ENCODE measurements at regions not wholly inside any gene's neighbourhood (a gene's known extent, or its start where the extent isn't known, plus 50 kb on each side); places are given as distances from the start of the nearest gene placed in this dataset.

DNA sequence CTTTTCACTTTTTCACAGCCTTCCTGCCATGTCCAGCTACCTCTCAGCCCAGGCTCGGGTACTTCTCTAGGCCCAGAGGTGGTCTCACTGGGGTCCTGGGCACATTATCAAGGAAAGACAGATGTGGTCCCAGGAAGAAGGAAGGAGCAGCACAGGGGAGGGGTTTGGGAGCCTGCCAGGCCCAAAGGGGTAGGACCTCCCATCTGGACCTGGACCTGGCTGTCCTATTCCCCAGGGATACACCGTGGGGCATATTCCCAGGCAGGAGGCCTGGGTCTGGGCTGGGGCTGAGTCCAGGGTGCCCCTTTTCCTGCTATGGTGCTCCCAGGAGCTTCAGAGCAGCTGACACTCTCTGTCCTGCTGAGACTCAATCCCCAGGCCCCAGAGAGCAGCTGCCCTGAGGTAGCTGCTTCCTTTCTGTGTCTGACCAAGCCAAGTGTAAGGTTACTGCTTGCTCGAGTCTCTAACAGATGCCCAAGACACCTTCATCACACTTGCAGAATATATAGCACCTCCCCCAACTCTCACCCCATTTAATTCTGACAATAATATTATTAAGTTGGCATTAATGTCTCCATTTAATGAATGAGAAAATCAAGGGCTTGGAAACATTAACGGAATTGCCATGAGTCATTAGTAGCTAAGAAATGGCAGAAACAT is 232.0 kb downstream of the BUD13 start:
- DNase-seq (ENCODE audit: low read depth), result no peak

DNA sequence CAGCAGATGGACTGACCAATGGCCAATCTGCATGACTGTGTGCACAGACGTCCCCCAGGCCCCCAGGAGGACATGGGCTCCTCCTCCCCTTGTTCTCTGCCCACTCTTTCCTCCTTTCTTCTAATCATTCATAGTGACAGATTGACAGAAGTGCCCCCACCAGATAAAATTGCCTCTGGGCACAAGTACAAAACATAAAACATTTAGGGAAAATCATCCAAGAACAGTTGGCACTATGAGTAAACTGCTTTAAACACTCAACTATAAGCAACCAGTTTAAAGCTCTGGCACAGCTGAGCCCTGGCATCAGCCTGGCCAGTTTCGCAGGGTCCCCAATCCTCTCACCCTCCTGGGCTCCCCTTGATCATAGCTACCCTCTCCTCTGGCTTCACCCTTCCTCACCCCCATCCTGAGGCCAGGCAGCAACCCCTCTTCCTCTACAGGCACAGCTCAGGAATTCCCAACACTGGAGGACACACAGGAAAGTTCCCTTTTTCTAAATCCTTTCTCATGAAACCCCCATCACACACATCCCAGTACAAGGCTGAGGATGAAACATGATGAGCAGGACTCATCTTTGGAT is 232.9 kb downstream of the BUD13 start:
- no peak for DNase-seq (ENCODE audit: low read depth)
- H3K4me3 ChIP-seq (ENCODE audit: low read depth, low read length), result no peak overlapping the region

More for the DNA sequence above, 232.0 kb downstream of the BUD13 start:
- no peak overlapping the region for H3K4me3 ChIP-seq (ENCODE audit: low read depth, low read length)

DNA sequence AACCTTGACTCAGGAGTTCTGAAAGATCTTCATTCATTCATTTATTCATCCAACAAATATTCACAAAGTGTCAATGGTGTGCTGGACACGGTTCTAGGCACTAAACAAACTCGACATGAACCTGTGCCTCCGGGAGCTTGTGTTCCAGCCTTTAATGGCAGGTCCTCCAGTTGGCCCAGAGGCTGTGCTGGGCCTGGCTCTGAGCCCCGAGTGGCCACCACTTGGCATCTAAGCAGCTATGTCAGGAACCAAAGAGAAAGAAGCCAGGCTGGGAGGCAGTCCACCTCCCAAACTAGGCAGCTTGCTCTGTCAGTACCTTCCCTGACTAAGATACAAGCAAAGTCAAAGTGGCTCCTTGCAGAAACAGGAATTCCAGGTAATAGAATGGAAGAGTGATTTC is 233.6 kb downstream of the BUD13 start:
- DNase-seq (ENCODE audit: low read depth), result no peak
- H3K4me3 ChIP-seq (ENCODE audit: low read depth, low read length), result no peak overlapping the region

DNA sequence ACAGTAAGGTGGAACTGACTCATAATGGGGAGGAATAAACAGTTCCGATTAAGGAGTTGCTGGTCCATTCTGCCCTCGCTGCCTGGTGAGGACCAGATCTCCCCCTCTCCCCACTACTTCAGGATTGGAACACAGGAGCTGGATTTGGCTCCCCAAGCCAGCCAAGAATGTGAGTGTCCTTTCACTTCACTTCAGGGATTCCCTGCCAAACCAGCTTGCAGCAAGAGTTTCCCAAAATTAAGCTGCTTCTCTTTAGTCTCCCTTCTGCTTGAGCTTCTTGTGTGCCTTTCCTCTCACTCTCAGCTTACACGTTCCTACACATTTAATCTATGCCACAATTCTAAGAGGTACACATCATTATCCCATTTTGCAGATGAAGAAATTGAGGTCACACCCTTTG is 234.1 kb downstream of the BUD13 start:
- H3K4me3 ChIP-seq (ENCODE audit: low read depth, low read length), result no peak overlapping the region
- DNase-seq (ENCODE audit: low read depth), result no peak

DNA sequence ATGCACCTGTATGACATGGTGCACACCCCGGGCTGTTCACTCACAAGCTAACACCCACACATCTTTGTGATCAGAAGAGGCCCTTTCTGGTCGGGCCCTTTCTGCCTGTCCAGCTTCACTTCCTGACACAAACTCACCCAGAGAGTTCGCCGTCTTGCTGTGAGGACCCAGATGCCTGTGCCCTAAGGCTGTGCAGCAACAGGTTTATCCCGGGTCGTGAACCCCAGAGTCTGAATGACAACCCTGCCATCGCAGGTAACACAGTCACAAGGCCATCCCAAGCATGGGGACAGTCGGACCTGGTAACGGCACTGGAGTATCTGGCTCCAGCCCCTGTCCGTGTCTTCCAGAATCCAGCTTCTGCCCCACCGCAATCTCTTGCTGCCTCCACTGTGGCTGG is 235.1 kb downstream of the BUD13 start:
- no peak for DNase-seq (ENCODE audit: low read depth)
- H3K4me3 ChIP-seq (ENCODE audit: low read depth, low read length), result no peak overlapping the region

DNA sequence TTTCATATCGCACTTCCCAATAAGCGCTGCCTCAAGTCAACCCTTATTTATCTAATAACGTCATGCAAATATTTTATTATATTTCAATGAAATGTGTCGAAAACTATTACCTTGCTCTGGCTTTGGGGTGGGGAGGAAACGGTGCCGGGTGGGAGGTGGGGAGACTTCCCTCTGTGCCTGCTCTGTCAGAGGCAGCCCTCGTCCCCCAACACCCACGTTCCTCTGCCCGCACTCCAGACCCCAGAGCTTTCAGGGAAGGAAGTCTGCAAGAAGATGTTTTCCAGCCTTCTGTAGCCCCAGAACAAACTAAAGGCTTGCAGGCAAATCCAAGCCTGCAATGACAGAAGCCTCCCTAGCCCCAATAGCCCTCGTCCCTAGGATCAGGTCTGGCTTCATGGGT is 235.7 kb downstream of the BUD13 start:
- no peak overlapping the region for H3K4me3 ChIP-seq (ENCODE audit: low read depth, low read length)
- DNase-seq (ENCODE audit: low read depth), result no peak

DNA sequence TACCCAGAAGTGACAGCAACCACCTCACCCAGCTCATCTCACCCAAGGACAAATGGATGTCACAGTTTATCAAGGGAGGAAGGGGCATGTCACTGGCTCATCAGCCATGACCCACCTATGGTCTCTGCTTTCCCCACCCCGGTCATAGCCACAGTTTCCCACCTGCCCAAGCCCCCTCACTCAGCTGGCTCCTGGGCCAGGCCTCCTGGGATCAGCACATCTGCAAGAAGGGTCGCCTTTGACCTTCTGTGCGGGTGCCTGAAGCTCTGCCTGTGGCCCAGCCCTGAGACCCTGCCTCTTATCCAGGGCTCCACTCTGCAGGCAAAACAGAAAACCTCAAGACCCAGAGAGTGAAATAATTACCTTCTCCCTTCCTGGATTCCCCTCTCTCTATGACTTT is 236.4 kb downstream of the BUD13 start:
- no peak overlapping the region for H3K4me3 ChIP-seq (ENCODE audit: low read depth, low read length)
- DNase-seq (ENCODE audit: low read depth), result no peak

DNA sequence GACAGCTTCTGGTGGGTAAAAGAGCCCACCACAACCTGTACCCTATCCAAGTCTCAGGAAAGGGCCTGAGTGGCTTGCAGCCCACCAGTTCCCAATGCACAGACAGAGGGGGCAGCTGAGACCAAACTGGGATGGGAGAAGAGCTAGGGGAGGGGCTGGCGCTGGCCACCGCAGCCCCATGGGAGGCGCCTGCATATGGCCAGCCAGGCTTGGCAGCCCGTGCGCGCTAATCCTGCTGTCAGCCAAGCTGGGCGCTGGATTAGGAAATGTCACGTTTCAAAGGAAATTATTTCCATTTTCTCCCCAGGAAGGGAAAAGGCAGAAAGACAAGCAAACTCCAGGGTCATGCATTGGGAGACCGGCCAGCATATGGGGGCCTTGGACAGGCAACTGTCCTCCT is 236.8 kb downstream of the BUD13 start:
- DNase-seq (ENCODE audit: low read depth), result no peak
- H3K4me3 ChIP-seq (ENCODE audit: low read depth, low read length), result no peak overlapping the region

DNA sequence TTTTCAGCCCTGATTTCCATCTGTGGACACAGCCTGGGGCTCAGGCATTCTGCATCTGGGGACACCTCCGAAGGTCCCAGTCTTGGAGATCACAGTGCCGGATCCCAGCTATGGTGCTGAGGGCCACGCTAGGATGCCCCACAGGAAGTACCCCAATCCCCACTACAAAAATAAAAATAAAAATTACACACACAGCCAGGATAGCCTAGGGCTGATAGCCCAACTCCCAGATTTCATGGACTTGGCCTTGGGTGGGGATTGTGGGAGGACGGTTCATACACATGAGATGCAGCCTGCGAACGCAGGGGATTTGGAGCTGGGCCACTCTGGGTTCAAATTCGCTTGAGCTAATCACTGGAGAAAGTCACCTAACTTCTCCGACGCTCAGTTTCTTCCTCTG is 237.7 kb downstream of the BUD13 start:
- no peak overlapping the region for H3K4me3 ChIP-seq (ENCODE audit: low read depth, low read length)
- DNase-seq (ENCODE audit: low read depth), result no peak

DNA sequence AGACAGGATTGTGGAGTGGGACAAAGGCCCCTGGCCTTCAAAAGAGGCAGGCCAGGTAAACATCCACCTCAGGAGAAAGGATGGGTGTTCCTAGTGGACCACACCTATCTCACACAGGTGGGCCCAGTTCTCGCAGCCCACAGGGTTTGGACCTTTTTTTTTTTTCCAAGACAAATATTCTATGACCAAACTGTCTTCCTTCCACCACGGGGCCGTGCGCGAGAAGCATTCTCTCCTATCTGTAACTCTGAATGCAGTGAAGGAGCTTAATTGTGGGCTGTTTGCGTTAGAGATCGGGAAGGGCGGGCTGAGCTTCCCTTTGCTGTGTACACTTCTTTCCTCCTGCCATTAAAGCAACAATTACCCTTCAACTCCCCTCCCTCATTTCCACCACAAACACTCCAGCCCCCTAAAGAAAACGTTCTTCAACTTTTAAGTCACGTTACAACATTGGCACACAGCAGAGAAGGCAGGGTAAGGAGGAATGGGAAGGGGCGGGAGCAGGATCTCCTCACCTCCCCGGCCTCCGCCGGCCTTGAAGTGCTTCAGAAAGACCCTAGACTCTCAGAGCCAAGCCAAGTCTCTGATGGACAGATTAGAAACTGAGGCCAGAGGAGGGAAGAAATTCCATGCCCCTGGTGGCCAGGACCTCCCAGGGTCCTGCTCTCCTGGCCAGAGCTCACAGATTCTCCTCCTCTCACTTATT is 238.4 kb downstream of the BUD13 start:
- no peak for DNase-seq (ENCODE audit: low read depth)

DNA sequence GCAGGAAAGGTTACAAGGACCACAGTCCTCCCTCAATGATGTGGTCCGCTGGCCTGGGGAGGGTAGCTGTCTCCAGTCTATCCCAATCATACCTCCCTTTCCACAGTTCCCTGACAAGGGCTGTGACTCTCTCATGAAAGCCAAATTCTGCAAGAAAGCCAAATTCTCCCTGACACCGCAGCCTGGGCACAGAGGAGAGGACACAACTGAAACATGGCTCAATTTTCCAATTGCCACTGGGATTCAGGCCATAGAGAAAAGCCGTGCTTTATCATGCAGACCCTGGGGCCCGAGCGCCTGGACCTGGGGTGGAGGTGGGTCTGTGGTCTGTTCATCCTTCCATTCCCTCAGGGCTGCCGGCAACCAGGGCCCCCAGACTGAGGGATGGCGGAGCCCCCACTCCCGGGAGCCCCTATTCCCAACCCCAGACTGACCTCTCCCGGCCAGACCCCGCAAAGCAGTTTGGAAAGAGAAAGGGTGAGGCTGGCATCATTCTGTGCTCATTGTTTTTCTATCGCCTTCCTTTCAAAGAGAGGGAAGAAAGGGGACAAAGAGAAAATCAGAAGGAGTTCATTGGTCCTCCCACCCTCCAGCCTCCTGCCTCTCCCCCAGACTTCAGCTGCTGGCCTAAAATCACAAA is 239.5 kb downstream of the BUD13 start:
- no peak for DNase-seq (ENCODE audit: low read depth)
- H3K4me3 ChIP-seq (ENCODE audit: low read depth, low read length), result no peak overlapping the region

More for the DNA sequence above, 238.4 kb downstream of the BUD13 start:
- H3K4me3 ChIP-seq (ENCODE audit: low read depth, low read length), result no peak overlapping the region

DNA sequence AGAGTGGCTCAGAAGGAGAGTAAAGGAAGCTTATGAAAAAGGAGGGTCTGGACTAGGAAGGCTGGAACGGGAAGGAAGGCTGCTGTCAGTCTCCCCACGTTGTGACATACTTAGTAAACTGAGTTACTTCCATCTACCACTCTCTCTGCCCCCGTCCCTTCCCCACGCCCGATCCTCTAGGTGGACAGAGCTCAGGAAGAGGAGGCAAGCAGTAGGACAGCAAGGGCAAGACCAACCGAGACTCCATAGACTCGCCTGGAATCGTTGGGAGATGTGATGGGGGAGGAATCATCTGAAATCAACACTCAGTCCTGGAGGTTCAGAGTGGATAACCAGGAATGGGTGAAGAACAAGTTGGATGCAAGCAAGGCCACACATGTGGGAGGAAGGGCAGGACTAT is 240.7 kb downstream of the BUD13 start:
- no peak for DNase-seq (ENCODE audit: low read depth)
- no peak overlapping the region for H3K4me3 ChIP-seq (ENCODE audit: low read depth, low read length)

DNA sequence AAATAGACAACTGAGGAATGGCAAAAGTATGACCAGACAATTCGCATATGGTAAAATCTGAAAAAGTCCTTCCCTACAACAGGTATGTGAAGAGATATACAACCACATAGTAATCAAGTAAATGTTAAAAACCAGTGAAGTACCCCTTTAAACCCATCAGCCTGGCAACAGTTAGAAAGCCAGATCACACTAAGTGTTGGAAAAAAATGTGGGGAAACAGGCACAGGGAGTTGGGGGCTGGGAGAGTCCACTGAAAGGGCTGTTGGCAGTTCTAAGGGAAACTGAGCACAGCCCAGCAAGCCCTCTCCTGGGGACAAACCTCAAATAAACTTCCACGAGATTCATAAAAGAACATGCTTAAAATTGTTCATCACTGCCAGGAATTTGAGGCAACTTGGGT is 242.1 kb downstream of the BUD13 start:
- no peak for DNase-seq (ENCODE audit: low read depth)
- no peak overlapping the region for H3K4me3 ChIP-seq (ENCODE audit: low read depth, low read length)

DNA sequence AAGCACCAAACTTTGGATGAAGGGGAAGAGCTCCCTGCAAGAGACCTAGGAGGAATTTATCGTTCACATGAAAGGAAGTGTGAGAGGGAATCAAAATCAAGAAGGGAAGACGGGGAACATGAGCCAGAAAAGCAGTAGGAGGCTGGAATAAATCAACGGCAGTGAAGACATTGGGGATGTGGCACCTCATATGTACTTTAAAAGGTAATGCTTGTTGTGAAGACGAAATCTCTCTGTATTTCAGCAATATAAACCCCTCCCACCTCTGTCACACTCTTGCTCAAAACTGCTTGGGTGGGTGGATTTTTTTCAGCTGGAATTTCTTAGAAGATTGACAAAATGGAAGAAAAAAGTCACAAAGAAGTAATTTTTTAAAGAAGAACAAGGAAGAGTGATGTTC is 243.5 kb downstream of the BUD13 start:
- no peak for DNase-seq (ENCODE audit: low read depth)
- H3K4me3 ChIP-seq (ENCODE audit: low read depth, low read length), result no peak overlapping the region

DNA sequence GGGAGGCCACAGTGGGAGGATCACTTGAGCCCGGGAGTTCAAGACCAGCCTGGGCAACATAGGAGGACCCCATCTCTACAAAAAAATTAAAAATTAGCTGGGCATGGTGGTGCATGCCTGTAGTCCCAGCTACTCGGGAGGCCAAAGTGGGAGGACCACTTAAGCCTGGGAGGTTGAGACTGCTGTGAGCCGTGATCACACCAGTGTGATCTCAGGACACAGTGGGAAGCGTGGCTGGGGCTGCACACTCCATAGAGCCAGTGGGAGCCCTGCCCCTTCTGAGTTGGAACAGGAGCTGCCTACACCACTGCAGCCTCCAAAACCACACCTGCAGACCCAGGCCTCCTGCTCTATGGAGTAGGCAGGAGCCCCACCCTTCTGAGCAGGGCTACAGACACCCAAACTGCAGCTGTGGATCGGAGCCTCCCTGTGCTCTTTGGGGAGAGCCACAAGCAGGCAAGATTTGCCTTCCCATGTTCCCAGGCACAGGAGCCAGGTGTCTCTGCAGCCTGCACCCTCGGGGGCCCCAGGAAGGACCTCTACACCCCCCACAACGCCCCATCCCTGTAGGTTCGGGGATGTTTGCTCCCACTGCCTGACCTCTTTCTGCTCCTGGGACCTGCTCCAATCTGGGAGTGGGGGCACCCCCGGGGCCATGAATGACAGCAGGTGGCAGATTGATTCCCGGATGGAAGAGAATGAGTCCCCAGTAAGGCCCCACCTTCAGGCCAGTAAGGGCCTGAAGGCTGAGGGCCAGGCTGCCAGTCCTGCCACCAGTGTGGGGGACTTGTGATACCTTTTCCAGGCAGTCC is 245.4 kb downstream of the BUD13 start:
- DNase-seq (ENCODE audit: low read depth), result no peak
- H3K4me3 ChIP-seq (ENCODE audit: low read depth, low read length), result no peak overlapping the region

DNA sequence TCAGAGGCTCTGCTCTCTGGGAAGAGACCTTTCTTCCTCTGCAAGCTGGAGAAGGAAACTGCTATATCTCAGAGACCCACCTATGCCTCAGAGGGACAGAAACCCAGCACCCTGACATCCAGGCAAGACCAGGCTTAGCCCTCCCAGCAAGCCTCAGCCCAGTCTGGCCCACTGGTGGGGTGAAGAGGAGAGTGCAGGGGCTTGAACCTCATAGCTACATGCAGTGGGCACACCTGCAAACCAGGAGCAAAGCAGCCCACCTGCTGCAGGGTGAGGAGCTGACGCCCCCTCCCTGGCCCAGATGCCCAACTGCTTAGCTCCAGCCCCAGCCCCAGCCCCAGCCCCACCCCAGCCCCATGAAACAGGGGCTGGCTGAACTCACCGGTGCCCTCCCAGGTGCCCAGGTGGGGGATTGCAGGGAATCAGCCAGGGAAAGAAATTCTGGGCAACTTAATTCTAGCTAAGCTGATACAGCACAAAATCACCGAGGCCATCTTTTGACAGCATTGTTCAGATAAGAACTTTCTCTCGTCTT is 246.8 kb downstream of the BUD13 start:
- no peak overlapping the region for H3K4me3 ChIP-seq (ENCODE audit: low read depth, low read length)
- no peak for DNase-seq (ENCODE audit: low read depth)

DNA sequence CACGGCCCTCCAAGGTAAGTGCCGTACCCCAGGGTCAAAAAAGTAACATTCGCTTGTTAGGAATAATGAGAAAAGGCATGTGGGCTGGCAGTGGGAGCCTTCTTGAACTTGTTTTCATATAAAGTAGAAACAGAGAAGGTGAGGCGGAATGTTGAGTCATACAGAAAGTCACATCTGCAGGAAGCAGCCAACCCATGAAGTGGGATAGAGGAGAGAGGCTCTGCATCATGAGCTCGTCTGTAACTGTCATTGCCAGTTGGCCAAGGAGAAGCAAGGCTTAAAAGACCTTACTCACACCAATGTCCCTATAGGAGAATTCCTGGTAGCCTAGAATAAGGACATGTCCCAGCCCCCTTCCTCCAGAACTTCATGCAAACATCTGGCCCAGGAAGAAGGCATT is 253.3 kb downstream of the BUD13 start:
- no peak overlapping the region for H3K4me3 ChIP-seq (ENCODE audit: low read depth, low read length)
- DNase-seq (ENCODE audit: low read depth), result no peak

DNA sequence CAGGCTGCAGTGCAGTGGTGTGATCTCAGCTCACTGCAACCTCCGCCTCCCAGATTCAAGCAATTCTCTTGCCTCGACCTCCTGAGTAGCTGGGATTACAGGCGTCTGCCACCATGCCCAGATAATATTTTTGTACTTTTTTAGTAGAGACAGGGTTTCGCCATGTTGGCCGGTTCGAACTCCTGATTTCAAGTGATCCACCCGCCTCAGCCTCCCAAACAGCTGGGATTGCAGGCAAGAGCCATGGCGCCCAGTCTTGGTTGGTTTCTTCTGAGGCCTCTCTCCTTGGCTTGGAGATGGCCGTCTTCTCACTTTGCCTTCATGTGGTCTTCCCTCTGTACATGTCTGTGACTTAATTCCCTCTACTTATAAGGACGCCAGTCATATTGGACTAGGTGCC is 254.6 kb downstream of the BUD13 start:
- H3K4me3 ChIP-seq (ENCODE audit: low read depth, low read length), result no peak overlapping the region

DNA sequence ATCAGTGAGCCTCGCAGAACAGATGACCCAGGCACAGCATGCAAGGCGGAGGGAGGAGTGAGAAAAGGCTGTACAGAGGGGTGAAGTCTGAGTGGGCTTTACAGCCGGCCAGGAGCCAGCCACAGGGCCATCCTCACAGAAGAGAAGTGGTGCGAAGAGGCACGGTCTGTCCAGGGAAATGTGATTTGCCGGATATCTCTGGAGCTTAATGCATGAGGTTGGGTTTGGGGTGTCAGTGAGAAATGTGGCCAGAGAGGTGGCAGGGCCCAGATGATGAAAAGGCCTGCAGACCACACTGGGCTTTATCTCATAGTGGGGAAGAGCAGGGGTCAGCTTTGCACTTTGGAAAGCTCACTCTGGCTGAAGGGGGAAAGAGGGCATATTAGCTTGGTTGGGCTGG is 255.2 kb downstream of the BUD13 start:
- no peak overlapping the region for H3K4me3 ChIP-seq (ENCODE audit: low read depth, low read length)

More for the DNA sequence above, 254.6 kb downstream of the BUD13 start:
- no peak for DNase-seq (ENCODE audit: low read depth)

DNA sequence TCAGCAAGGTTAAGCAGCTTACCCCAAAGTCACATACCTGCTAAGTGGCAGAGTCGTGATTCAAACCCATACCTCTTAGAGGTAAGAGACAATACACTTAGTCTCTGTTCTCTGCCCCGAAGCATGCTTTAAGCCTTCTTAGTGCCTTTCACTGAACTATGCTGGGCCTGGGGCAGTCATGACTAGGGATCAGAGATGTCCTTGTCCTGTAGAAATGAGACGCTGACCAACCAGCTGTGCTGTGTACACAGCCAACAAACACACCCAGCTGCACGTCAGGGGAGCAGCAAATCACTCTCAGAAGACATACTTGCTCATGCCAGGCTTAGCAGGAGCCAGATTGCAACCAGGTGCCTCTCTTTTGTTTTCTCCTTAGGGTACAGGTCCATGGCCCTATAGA is 255.7 kb downstream of the BUD13 start:
- DNase-seq (ENCODE audit: low read depth), result no peak
- no peak overlapping the region for H3K4me3 ChIP-seq (ENCODE audit: low read depth, low read length)

More for the DNA sequence above, 255.2 kb downstream of the BUD13 start:
- DNase-seq (ENCODE audit: low read depth), result no peak
